ENCODE measurements at regions not wholly inside any gene's neighbourhood (a gene's known extent, or its start where the extent isn't known, plus 50 kb on each side); places are given as distances from the start of the nearest gene placed in this dataset.

DNA sequence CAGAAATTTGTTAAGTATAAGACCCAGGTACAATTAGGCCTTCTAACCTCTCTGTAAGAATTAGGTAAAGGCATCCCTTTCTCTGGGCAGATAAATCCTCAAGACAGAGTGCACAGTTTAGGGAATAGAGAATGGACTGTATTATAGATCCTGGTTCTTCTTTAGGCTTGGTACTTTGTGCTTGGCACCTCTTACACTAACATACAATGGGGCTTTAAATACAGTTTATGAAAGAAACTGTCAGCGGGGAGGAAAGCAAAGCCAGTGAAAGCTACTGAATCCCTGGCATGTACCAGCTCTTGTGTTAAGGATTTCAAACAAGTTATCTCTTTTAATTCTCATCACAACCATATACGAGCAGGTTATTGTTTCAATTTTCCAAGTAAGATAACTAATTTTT is 1350.0 kb downstream of the ADGRL3 start:
- Histone ChIP-seq H3K27ac (no peak overlapping the region), H3K36me3 (no peaks in the 10 kb centered on the region), H3K27me3 (no peaks in the 10 kb centered on the region), H3K9me3 (no peaks in the 10 kb centered on the region), H3K4me1 (no peaks in the 10 kb centered on the region), H3K4me3 (no peak overlapping the region)
- DNase-seq (ENCODE audit: low spot score): no peak
- TF ChIP-seq, protein P1, sequence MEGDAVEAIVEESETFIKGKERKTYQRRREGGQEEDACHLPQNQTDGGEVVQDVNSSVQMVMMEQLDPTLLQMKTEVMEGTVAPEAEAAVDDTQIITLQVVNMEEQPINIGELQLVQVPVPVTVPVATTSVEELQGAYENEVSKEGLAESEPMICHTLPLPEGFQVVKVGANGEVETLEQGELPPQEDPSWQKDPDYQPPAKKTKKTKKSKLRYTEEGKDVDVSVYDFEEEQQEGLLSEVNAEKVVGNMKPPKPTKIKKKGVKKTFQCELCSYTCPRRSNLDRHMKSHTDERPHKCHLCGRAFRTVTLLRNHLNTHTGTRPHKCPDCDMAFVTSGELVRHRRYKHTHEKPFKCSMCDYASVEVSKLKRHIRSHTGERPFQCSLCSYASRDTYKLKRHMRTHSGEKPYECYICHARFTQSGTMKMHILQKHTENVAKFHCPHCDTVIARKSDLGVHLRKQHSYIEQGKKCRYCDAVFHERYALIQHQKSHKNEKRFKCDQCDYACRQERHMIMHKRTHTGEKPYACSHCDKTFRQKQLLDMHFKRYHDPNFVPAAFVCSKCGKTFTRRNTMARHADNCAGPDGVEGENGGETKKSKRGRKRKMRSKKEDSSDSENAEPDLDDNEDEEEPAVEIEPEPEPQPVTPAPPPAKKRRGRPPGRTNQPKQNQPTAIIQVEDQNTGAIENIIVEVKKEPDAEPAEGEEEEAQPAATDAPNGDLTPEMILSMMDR (IDR thresholded peaks at IDR 0.05): no peak

DNA sequence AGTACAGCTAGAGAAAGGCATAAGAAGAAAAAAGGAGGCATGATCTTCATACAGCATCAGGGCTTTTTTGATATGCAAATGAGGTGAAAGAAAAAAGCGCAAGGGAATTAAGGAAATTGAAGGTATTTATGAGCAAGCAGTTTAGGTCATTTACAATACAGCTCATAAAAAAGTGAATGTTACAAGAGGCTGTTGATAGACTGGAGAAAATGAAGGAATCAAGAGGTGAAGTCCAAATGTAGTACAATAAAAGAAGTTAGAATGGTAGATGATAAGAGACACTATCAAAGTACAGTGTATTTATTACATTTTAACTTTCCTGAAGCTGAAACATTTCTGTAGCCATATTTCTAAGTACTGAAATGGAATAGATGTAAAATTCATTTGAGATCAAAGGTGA is 1349.5 kb downstream of the ADGRL3 start:
- no peak overlapping the region for H3K27ac ChIP-seq
- no peaks in the 10 kb centered on the region for H3K27me3 ChIP-seq
- H3K36me3 ChIP-seq: no peaks in the 10 kb centered on the region
- TF ChIP-seq, protein P1 (IDR thresholded peaks at IDR 0.05): no peak
- no peaks in the 10 kb centered on the region for H3K4me1 ChIP-seq
- H3K9me3 ChIP-seq: no peaks in the 10 kb centered on the region
- H3K4me3 ChIP-seq: no peak overlapping the region
- no peak for DNase-seq (ENCODE audit: low spot score)

DNA sequence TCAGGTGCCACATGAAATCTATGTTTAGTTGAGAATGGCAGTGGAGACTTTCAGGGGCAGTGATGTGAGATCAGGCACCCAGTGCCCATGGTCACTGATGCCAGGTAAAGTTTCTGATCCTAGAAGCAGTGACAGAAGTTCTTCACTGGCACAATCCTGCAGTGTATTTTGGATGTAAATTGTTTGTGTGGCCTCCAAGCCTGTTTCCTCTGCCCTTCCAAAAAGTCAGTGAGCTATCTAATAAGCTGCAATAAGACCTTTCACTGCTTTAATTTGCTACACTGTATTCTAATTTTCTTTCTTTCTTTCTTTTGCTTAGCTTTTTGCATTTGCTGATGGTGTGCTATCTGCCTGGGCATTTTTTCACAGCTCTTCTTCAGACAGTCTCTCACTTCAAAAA is 1348.6 kb downstream of the ADGRL3 start:
- no peaks in the 10 kb centered on the region for H3K9me3 ChIP-seq
- TF ChIP-seq, protein P1 (IDR thresholded peaks at IDR 0.05): no peak
- H3K27ac ChIP-seq: peak overlapping the region; percentile 7 to 45
- no peaks in the 10 kb centered on the region for H3K36me3 ChIP-seq
- H3K4me3 ChIP-seq: no peak overlapping the region
- no peaks in the 10 kb centered on the region for H3K4me1 ChIP-seq
- DNase-seq (ENCODE audit: low spot score): no peak
- no peaks in the 10 kb centered on the region for H3K27me3 ChIP-seq

- Histone ChIP-seq H3K4me3 (no peak overlapping the region), H3K36me3 (no peaks in the 10 kb centered on the region), H3K27ac (peak overlapping the region in 1 of 2 donors; percentile 45), H3K4me1 (no peaks in the 10 kb centered on the region), H3K9me3 (no peaks in the 10 kb centered on the region), H3K27me3 (no peaks in the 10 kb centered on the region)
- TF ChIP-seq, protein P1 (IDR thresholded peaks at IDR 0.05): no peak
- DNase-seq (ENCODE audit: low spot score): peak; percentile 81
Observed at GRCh38 chr4:62548108-62548524, 1348.0 kb downstream of the ADGRL3 start.

GRCh38 chr4:62544428-62544827 is 1344.3 kb downstream of the ADGRL3 start:
- H3K9me3 ChIP-seq: no peaks in the 10 kb centered on the region
- no peak for DNase-seq (ENCODE audit: low spot score)
- TF ChIP-seq, protein P1 (IDR thresholded peaks at IDR 0.05): no peak
- no peaks in the 10 kb centered on the region for H3K27me3 ChIP-seq
- H3K4me1 ChIP-seq: no peaks in the 10 kb centered on the region
- H3K27ac ChIP-seq: no peak overlapping the region
- H3K4me3 ChIP-seq: no peak overlapping the region
- H3K36me3 ChIP-seq: no peaks in the 10 kb centered on the region

DNA sequence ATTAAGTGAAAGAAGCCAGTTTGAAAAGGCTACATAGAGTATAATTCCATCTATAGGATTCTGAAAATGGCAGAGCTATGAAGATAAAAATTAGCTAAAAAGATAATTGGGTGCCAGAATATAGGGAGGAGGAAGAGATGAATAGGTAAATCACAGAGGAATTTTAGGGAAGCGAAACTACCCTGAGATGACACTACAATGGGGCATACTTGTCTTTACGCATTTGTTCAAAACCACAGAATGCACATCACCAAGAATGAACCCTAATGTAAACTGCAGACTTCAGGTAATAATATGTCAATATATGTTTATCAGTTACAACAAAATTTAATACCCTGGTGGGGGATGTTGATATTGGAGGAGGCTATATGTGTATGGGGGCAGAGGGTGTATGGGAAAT is 1342.9 kb downstream of the ADGRL3 start:
- TF ChIP-seq, protein P1 (IDR thresholded peaks at IDR 0.05): no peak

More for the DNA sequence above, 1342.9 kb downstream of the ADGRL3 start:
- Histone ChIP-seq H3K4me3 (no peak overlapping the region), H3K4me1 (no peaks in the 10 kb centered on the region), H3K27ac (no peak overlapping the region), H3K9me3 (peaks cover 0 to 12% of the 10 kb centered on the region in 2 donors), H3K36me3 (no peaks in the 10 kb centered on the region), H3K27me3 (no peaks in the 10 kb centered on the region)
- no peak for DNase-seq (ENCODE audit: low spot score)
